HG03139 (cell line): ENCODE measurements at regions not wholly inside any gene's neighbourhood (a gene's known extent, or its start where the extent isn't known, plus 50 kb on each side); places are given as distances from the start of the nearest gene placed in this dataset.
"Not testable (repeated sequence)": the region's sequence is repeated elsewhere in the genome, so short reads cannot be mapped to it uniquely, and the experiment has no call there.

ENCODE experiments used
- ATAC-seq: cut with Tn5 transposase; IDR thresholded peaks from one replicate; pipeline ENCODE4 v1.9.1; 2021; ENCODE audit not compliant: unreplicated experiment

DNA sequence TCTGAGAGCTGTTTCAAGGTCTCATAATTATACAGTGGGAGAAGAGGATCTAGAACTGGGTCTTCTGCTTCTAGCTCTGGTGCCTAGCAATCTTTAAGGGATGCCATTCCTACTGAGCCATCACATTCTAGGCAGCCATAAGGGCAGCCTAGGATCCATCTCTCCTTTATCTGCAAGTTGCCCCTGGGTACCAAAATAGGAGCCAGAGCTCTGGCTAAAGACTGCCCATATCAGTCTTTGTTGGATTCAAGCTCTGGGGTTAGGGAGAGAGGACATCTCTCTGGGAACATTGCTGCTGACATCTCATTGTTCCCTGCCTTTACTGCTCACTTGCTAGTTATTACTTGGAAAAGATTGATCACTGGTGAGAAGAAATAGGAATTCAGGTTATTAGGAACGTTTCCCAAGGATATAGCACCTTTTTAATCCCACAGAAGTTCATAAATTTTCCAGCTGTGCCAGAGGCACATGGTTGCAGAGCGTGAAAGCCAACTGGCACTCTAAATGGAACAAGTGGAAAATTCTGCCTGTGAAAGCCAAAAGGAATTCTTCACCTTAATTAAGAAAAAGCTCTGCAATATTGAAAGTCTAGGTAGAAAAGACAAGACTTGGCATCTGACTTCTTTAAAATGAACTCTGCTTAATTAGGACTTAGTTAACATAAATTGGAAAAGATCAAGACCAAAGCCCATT lies 102.2 kb downstream of the CDC42EP3 start:
- no peak for ATAC-seq

DNA sequence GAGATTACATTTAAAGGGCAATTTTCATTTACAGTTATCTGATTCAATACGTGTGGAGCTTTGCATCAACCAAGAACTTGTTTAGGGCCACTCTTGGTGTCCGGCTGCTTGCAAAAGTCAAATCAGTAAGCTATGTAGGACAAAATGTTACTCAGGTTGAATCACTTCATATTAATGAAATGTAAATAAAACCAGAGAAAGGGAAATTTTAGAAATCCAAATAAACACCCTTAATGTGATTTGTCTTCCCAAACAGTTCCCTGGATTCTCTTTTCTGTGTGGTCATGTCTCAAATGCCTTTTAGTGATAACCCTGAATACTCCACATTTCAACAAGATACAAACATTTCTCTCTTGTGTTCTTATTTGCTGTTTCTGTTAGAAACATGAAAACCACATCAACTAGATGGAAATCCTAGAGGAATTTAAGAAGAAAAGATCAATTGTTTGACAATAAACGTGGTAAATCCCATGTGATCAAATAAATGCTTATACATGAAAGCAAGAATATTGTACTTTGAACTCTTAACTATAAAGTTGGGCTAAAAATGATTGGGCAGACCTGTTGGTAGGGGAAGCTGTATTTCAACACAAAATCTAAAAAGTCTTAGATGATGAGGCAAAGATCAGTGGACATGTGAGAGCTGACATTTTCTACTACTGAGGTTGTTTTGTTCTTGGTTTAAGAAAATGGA lies 101.3 kb downstream of the CDC42EP3 start:
- ATAC-seq, result no peak

DNA sequence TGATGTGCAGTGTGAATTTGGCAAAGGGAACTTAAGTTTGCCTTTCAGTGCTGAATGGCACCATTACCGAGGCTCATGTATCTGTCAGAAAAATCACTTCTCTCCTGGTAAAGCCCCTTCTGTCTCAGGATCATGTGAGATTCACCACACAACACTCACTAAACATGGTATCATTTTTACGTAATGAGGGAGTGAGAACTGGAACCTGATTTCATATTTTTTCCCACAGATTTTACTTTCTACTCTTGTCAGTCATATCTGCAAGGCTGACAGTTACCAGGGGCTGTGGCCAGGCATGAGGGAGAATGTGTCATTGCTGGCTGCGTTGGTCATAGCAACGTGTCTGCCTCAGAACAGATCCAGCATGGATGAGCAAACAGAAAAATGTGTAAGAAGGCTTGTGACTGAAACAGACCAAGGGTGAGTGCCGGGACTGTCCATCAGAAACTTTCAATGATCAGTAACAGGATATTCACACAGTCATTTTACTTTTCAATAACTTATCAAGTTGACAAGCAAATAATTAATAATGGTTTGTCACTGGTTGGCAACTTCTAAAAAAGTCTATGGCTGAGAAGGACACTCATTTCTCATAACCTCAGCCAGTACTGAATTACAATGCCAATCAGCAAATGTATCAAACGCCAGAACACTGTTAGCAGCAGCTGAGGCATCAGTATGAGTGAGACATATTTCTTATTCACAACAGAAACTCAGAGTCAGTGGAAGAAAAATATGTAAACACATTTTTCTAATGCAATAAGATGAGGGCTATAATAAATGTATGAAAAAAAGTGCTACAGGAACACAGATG lies 100.5 kb downstream of the CDC42EP3 start:
- peak; percentile 77 for ATAC-seq

DNA sequence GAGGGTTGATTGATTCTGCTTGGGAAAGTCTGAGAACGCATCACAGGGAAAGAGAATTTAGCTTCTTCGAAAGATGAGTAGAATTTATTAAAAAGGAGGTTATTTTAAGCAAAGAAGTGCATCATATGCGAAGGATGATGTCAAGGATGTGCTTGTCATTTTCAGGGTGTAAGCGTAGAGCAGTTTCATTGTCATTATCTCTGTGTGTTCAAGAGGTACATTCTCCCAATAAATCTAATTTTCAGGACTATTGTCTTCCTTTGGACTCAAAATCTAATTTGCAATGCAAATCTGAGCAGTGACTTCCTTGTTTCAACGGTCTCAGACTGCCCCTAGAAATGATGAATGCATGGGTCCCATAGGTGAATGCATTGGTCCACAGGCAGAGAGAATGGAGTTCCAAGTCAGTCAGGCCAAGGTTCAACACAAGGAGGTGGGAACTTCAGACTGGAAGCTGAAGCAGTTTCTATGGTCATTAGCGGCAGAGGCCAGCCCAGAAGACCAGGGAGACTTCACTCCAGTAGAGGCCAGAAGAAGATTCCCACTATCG lies 99.8 kb downstream of the CDC42EP3 start:
- ATAC-seq, result no peak

DNA sequence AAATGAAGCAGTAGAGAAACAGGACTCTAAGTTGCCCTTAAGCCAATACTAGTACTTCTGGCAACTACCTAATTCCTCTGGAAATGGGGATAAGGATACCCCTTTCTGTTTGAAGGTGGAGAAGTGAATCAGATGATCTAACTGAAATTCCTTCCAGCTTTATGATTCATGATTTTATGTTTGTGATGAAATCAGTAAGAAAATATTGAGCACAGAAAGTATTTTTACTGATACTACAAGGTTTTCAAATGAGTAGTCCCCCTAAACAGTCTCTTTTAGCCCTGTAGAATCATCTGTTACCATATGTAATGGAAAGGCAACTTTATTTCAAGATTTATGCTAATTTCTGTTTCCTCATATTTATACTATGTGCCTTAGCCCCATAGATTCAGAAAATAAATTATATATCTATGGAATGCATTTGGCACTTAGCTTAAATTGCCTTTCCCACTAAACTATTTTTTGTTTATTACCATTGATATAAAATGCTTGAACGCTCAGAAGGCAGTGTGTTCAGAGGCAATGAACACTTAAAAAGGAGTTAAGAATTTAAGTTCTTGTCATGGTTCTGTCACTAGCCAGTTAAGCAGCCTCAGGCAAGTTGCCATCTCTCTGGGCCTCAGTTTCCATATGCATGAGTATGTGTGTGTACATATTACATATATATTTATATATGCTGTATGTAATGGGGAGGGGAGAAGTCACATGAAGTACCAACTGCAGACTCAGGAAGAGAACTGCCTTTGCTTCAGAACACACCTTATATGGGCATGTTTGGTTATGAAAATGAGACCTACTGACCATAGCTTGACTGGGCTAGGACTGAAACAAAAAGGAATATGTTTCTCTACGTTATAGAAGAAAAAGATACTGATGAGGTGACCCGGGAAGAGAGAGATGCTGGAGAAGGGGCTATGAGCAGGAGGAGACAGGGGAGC lies 97.7 kb downstream of the CDC42EP3 start:
- no peak for ATAC-seq

DNA sequence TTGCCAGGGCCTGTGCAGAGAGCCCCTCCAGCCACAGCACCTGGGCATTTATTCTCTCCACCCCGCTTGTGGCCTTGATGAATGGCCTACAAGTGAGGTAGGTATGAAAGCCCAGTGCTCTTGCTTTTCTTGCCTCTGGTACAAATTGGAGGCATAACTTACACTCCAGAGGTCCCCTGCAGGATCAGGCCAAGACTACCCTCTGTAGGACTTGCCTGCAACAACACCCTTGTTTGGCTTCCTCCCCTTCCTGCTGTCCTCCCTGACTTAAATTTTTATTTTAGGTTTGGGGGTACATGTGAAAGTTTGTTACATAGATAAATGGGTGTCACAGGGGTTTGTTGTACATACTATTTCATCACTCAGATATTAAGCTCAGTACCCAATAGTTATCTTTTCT lies 95.7 kb downstream of the CDC42EP3 start:
- no peak for ATAC-seq

DNA sequence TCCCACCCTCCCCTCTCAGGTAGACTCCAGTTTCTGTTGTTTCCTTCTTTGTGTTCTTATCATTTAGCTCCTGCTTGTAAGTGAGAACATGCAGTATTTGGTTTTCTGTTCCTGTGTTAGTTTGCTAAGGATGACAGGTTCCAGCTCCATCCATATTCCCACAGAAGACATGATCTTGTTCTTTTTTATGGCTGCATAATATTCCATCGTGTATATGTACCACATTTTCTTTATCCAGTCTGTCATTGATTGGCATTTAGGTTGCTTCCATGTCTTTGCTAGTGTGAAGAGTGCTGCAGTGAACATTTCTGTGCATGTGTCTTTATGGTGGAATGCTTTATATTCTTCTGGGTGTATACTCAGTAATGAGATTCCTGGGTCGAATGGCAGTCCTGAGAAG lies 95.2 kb downstream of the CDC42EP3 start:
- ATAC-seq, result not testable (repeated sequence)

DNA sequence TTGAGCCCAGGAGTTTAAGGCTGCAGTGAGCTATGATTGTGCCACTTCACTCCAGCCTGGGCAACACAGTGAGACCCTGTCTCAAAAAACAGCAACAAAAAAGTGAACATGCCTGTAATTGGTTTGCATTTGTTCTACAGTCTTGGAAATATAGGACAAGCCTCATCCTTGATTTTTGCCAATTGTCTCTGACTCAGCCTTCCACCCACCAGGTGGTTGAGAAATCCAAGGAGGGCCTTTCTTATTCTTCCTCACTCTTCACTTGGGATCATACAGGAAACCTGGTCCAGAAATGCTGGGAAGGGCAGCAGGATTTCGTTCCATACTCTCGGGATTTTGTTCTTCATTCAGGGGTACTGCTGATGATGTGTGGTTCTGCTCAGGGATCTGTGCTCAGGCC lies 94.6 kb downstream of the CDC42EP3 start:
- ATAC-seq, result no peak

DNA sequence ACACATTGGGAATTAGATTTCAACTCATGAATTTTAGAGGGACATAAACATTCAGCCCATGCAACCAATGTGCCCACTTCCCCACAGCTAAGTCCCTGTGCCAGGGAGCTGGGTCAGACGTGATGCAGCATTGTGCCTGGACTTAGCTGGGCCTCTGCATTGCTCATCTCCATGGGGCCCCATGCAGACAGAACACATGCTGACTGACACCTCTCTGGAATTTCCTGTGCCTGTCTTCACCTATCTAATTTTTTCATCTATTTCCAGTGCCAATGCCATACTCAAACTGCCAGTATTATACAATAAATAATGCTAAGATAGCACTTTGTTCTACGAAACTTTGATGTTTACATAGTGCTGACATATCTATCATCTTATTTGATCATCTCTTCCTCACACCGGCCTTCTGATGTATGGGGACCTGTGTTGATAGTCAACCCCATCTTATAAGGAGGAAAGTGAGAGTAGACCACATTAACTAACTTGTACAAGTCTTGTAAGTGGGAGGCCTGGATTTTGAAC lies 92.2 kb downstream of the CDC42EP3 start:
- no peak for ATAC-seq

DNA sequence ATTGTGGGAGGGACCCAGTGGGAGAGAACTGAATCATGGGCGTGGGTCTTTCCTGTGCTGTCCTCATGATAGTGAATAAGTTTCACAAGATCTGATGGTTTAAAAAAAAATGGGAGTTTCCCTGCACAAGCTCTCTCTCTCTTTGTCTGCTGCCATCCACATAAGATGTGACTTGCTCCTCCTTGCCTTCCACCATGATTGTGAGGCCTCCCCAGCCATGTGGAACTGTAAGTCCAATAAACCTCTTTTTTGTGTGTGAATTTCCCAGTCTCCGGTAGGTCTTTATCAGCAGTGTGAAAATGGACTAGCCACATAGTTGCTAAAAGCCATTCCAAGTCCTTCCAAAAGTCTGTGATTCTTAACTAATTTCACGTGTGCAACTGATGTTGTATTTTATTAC lies 91.5 kb downstream of the CDC42EP3 start:
- not testable (repeated sequence) for ATAC-seq

DNA sequence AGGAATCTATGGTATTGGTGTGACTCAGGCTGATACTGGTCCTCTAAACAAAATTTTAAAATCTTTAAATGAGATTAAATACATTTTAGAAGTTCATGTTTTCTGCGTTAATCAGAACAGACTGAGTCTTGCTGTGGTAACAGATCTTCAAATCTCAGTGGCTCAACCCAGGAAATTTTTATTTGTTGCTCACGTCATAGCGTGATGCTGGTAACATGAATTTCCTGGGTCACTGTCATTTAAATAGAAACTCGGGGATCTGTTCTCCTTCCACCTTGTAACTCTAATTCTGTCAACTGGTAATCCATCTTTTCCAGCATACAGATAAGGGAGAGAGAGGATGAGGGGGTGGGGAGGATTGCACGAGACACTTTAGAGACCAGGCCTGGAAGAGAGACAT lies 90.0 kb downstream of the CDC42EP3 start:
- no peak for ATAC-seq

DNA sequence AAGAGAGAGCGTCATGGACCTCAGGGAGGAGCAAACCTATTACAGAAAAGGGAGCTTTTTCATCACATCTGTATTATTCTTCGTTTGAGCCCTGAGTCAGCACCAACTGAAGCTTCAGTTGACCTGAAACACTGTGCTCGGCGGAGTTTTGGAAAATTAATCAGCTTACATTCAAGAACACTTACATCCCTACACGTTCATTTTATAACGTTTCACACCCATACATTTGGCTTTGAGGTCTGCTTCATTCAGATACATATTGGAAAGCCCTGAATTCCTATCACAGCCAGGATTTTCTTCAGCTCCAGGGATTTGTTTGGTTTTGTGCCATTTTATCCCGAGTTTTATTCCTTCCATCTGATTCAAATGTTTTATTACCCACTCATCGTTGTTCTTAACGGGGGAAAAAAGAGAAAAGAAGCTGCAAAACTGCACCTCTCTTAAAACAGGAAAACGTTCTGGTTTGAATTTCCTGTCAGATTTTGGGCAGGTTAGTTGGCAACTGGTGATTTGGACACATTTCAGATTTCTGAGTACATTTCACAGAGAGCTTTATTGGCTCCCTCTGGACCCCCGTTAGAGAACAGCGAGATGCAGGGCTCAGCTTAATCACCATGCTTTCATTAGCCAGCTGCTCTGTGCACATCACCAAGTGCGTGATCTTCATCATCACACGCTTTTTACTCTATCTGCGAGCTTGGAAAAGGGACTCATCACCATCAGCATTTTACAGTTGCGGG lies 88.8 kb downstream of the CDC42EP3 start:
- no peak for ATAC-seq

DNA sequence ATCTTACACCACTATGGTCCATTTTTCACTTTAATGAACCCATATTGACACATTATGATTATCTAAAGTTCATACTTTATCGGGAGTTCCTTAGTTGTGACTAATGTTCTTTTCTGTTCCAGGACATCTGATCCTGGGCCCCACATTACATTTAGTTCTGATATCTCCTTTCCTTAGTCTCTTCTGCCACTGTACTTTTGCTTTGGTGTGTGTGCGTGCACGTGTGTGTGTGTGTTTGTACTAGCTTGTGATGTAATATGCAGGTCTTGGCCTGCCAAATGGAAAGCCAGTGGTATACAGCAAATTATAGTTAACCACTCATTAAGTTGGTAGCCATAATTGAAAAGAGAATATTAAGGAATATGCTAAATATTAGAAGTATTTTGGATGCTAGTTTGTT lies 88.0 kb downstream of the CDC42EP3 start:
- no peak for ATAC-seq

DNA sequence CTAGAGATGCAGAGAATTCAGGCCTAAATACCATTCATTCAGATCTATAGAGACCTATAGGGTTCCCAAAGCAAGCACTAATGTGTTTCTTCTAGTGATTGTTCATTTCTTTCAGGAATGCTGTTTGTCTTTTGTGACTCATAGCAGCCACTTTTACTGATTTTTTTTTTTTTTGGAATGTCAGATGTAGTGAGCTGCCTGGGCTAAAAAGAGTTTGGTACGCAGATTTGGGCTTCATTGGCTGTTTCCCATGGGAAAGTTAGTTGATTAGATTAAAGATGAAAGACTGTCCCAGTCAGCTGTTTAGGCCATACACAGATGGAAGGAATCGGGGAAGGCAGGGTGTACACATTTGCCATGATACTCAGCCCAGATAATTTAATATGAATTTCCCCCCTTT lies 87.6 kb downstream of the CDC42EP3 start:
- ATAC-seq, result no peak

DNA sequence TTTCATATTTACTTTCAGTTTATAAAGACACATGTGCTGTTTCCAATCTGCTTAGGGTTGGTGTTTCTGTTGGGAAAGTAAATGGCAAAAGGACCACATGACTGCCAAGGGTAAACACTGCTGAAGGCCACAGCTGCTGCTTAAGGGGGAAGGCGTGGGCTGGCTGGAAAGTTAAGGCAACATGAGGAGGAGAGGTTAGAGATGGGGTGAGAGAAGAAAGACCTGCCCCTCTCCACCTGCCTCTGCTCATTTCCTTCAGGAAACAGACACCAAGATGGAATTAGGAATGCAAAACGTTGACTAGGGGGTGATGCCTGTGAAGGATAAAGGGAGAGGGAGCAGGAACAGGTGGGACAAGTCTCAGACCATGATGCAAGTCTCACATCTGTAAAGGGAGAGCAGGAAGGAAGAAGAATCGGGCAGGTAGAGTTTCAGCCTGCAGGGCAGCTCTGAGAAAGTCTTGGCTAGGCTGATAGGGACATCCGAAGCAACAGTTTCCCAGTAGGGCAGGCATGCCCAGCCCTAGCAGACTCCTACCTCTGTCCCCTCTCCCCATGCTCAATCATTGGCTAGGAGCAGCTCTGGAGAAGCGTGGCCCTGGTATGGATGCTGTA lies 86.0 kb downstream of the CDC42EP3 start:
- no peak for ATAC-seq

DNA sequence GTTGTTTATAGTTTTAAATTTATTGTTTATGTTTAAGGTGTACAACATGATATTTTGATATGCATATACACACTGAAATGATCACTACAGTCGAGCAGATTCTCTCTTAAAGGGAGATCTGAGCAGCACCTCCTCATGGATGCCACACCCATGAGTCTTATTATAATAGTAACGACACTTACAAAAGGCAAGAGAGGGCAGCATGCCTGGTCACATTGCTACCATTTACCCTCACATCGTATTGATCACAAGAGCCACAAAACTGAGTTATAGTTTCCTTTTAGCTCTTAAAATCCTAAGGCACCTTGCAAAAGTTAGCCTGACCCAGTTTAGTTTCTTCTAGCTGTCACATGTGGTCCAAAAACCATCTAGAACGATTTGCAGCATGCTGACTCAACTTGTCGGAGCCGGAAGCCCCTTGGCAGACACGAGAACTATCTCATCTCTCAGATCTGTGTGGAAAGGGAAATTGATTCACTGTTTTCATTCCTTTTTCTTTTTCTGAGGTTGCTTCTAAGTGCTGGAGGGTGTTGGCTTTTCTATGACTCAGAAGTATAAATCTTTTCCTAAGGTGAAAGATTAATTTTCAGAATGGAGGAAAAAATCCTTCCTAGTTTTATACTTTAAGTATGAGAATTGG lies 85.3 kb downstream of the CDC42EP3 start:
- no peak for ATAC-seq

DNA sequence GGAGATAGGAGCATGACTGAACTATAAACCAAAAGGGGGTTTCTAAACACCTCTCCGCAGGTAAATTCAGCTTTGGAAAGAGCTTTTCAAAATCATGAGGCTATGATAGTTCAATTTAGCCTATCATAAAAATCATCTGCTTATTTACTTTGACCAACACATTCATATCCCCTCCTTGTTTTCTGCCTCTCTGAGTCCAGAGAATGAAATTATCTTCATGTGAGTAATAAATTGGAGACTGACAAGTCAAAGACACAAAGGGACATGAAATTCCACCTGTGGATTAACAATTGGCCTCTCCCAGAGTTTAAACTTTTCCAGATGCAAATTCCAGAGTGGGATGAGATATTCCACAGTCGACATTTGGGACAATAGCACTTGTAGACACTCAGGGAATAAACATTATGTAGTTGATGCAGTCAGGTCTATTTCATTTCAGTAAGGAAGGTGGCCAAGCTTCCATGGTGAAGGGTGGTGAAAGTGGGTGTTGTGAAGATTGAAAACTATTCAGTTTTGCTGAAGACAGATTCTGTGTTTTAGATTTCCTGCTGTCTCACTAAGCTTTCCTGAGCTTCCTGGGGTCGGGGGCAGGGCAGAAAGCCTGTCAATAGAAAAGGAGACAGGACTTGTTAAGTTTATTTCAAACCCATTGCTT lies 84.7 kb downstream of the CDC42EP3 start:
- ATAC-seq, result no peak

DNA sequence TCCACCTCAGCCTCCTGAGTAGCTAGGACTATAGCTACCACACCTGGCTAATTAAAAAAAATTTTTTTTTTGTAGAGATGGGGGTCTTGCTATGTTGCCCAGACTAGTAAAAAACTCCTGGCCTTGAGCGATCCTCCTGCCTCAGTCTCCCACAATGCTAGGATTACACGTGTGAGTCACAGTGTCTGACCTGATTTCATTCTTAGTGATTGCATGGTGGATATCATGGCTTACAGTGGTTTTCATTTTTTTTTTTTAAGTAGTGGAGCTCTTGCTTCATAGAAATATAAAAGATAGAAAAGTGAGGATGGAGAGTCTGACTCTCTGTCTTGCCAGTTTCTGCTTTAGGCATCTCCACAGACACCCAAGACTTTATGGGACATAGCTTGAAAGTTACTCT lies 83.6 kb downstream of the CDC42EP3 start:
- ATAC-seq, result no peak
